Liver (tissue), 8 donors: ENCODE measurements at regions not wholly inside any gene's neighbourhood (a gene's known extent, or its start where the extent isn't known, plus 50 kb on each side); places are given as distances from the start of the nearest gene placed in this dataset.

Experiments used
- DNase-seq: peaks from one replicate; pipeline ENCODE4 v3.0.0-alpha.2; 2017; ENCODE audit warnings: low spot score
- H3K27ac ChIP-seq, 2 donors: one replicate each; pipeline ENCODE4 v1.7.0; 2013; ENCODE audit warnings: inconsistent platforms in 2 of 2, low read length in 2 of 2, control low read depth in 1 of 2, low read depth in 1 of 2, mild to moderate bottlenecking in 1 of 2
- H3K27me3 ChIP-seq, 4 donors: one replicate each; pipeline versions ENCODE4 v1.6.1 to v1.7.0; 2013; ENCODE audit warnings: low read length in 3 of 4, inconsistent platforms in 1 of 4, mild to moderate bottlenecking in 1 of 4, moderate library complexity in 1 of 4; ENCODE audit not compliant: control insufficient read depth in 4 of 4, insufficient read depth in 4 of 4
- H3K36me3 ChIP-seq, 4 donors: one replicate each; pipeline versions ENCODE4 v1.6.1 to v1.7.0; 2013; ENCODE audit warnings: low read length in 3 of 4, mild to moderate bottlenecking in 3 of 4, low read depth in 1 of 4, moderate library complexity in 1 of 4; ENCODE audit not compliant: control insufficient read depth in 4 of 4, insufficient read depth in 3 of 4
- H3K4me1 ChIP-seq, 4 donors: one replicate each; pipeline versions ENCODE4 v1.6.1 to v1.7.0; 2013; ENCODE audit warnings: low read length in 3 of 4, mild to moderate bottlenecking in 3 of 4, moderate library complexity in 1 of 4; ENCODE audit not compliant: control insufficient read depth in 4 of 4, insufficient read depth in 4 of 4
- H3K4me3 ChIP-seq, 3 donors: one replicate each; pipeline versions ENCODE4 v1.6.1 to v1.7.0; 2013; ENCODE audit warnings: low read length in 3 of 3, control low read depth in 1 of 3, low read depth in 1 of 3, mild to moderate bottlenecking in 1 of 3
- H3K9ac ChIP-seq, 2 donors: one replicate each; pipeline ENCODE4 v1.7.0; 2013; ENCODE audit warnings: low read length in 2 of 2, mild to moderate bottlenecking in 2 of 2, moderate library complexity in 2 of 2, control low read depth in 1 of 2, low read depth in 1 of 2
- H3K9me3 ChIP-seq, 4 donors: one replicate each; pipeline versions ENCODE4 v1.6.1 to v1.7.0; 2013; ENCODE audit warnings: low read length in 3 of 4; ENCODE audit not compliant: control insufficient read depth in 4 of 4
- EGR1 ChIP-seq, 2 donors: IDR thresholded peaks; 2 replicates each; pipeline ENCODE4 v1.6.1; 2016 to 2018; ENCODE audit warnings: antibody characterized with exemption in 2 of 2, low read depth in 2 of 2
- FOXA1 ChIP-seq: IDR thresholded peaks from 2 replicates; pipeline ENCODE4 v1.6.1; 2016; ENCODE audit warnings: antibody characterized with exemption
- FOXA2 ChIP-seq: IDR thresholded peaks from 2 replicates; pipeline ENCODE4 v1.6.1; 2016; ENCODE audit warnings: antibody characterized with exemption
- GABPA ChIP-seq, 2 donors: IDR thresholded peaks in 1 of 2; conservative IDR thresholded peaks in 1 of 2; 2 replicates each; pipeline ENCODE4 v1.6.1; 2016; ENCODE audit warnings: antibody characterized with exemption in 2 of 2, mild to moderate bottlenecking in 1 of 2, moderate library complexity in 1 of 2
- HNF4A ChIP-seq, 2 donors: conservative IDR thresholded peaks; 2 replicates each; pipeline ENCODE4 v1.6.1; 2016; ENCODE audit warnings: antibody characterized with exemption in 2 of 2, mild to moderate bottlenecking in 2 of 2
- HNF4G ChIP-seq: IDR thresholded peaks from 2 replicates; pipeline ENCODE4 v1.6.1; 2016; ENCODE audit warnings: antibody characterized with exemption
- JUND ChIP-seq, 2 donors: IDR thresholded peaks; 2 replicates each; pipeline ENCODE4 v1.6.1; 2016; ENCODE audit warnings: antibody characterized with exemption in 2 of 2
- NR2F2 ChIP-seq: IDR thresholded peaks from 2 replicates; pipeline ENCODE4 v1.6.1; 2016; ENCODE audit warnings: antibody characterized with exemption
- RAD21 ChIP-seq, 2 donors: IDR thresholded peaks; 2 replicates each; pipeline ENCODE4 v1.6.1; 2016; ENCODE audit warnings: antibody characterized with exemption in 2 of 2, mild to moderate bottlenecking in 2 of 2
- RXRA ChIP-seq, 2 donors: IDR thresholded peaks; 2 replicates each; pipeline ENCODE4 v1.6.1; 2017 to 2018; ENCODE audit warnings: antibody characterized with exemption in 2 of 2, mild to moderate bottlenecking in 1 of 2
- SP1 ChIP-seq: IDR thresholded peaks from 2 replicates; pipeline ENCODE4 v1.6.1; 2018; ENCODE audit warnings: antibody characterized with exemption, mild to moderate bottlenecking
- TAF1 ChIP-seq: conservative IDR thresholded peaks from 2 replicates; pipeline ENCODE4 v1.6.1; 2016; ENCODE audit warnings: antibody characterized with exemption, mild to moderate bottlenecking
- WGBS: extraction: QIAGEN DNeasy Blood & Tissue Kit; methylation state at CpG from one replicate; pipeline ENCODE4 v1.1.7; 2013; 5-methylcytosine and 5-hydroxymethylcytosine counted together
- TF ChIP-seq, protein P1 (sequence below): IDR thresholded peaks from 2 replicates; pipeline ENCODE4 v1.6.1; 2016; ENCODE audit warnings: antibody characterized with exemption
- TF ChIP-seq, protein P2 (sequence below): fragments of 150-350 bp; IDR thresholded peaks from 2 replicates; pipeline ENCODE4 v1.5.1; 2017; ENCODE audit warnings: improper control_type of control experiment, low read depth, low read length; ENCODE audit not compliant: missing input control
- TF ChIP-seq, protein P3 (sequence below): IDR thresholded peaks from 2 replicates; pipeline ENCODE4 v1.6.1; 2016; ENCODE audit warnings: antibody characterized with exemption
- TF ChIP-seq, protein P4 (sequence below): IDR thresholded peaks from 2 replicates; pipeline ENCODE4 v1.6.1; 2016; ENCODE audit warnings: antibody characterized with exemption, mild to moderate bottlenecking
- donor health status: healthy.
- donor health status: healthy.
- donor health status: healthy.
- donor health status: healthy.
- donor health status: healthy.

DNA sequence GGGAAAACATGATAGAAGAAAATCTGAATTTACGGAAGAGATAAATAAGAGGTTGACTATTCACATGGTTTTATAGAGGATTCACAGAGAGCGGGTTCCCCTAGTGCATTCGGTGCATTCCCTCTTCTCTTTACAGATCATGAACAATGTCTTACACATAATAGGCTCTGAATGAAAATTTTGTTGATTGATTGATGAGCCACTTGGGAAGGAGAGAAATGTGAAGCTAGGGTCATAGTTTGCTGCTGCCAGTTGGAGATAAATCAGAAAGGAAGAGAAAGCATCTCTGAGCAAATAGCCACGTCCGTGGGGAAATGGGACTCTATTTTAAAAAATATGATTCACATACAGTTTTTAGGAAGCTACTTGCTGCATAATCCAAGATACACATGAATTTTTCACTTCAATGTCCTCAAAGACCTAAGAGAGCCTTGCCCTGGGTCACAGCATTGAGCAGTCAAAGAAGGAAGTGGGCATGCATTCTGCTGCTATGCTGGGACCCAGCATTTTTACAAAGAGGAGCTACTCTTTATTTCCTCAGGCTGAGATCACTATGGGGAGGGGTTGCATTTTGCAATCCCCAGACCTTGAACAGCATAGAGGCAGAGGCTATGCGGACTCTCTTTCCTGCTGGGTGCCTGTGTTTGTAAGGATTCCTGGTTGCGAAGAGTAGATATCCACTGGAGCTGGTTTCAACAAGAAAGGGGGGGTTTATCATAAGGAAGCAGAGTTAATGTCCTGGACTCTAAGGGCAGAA is 395.3 kb downstream of the TSN start:
- 74% methylated on average over 7 of the region's 7 CpGs for WGBS
- Histone ChIP-seq H3K4me3 (no peak overlapping the region), H3K9ac (no peak overlapping the region), H3K4me1 (no peaks in the 10 kb centered on the region), H3K36me3 (no peaks in the 10 kb centered on the region), H3K27ac (no peak overlapping the region), H3K9me3 (no peaks in the 10 kb centered on the region), H3K27me3 (peaks cover 0 to 2% (median 0%) of the 10 kb centered on the region in 4 donors)
- TF ChIP-seq, protein P1, sequence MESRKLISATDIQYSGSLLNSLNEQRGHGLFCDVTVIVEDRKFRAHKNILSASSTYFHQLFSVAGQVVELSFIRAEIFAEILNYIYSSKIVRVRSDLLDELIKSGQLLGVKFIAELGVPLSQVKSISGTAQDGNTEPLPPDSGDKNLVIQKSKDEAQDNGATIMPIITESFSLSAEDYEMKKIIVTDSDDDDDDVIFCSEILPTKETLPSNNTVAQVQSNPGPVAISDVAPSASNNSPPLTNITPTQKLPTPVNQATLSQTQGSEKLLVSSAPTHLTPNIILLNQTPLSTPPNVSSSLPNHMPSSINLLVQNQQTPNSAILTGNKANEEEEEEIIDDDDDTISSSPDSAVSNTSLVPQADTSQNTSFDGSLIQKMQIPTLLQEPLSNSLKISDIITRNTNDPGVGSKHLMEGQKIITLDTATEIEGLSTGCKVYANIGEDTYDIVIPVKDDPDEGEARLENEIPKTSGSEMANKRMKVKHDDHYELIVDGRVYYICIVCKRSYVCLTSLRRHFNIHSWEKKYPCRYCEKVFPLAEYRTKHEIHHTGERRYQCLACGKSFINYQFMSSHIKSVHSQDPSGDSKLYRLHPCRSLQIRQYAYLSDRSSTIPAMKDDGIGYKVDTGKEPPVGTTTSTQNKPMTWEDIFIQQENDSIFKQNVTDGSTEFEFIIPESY, result no peak
- TF ChIP-seq RXRA (IDR thresholded peaks at IDR 0.05), result no peak
- TF ChIP-seq SP1, result no peak
- TF ChIP-seq, protein P2, sequence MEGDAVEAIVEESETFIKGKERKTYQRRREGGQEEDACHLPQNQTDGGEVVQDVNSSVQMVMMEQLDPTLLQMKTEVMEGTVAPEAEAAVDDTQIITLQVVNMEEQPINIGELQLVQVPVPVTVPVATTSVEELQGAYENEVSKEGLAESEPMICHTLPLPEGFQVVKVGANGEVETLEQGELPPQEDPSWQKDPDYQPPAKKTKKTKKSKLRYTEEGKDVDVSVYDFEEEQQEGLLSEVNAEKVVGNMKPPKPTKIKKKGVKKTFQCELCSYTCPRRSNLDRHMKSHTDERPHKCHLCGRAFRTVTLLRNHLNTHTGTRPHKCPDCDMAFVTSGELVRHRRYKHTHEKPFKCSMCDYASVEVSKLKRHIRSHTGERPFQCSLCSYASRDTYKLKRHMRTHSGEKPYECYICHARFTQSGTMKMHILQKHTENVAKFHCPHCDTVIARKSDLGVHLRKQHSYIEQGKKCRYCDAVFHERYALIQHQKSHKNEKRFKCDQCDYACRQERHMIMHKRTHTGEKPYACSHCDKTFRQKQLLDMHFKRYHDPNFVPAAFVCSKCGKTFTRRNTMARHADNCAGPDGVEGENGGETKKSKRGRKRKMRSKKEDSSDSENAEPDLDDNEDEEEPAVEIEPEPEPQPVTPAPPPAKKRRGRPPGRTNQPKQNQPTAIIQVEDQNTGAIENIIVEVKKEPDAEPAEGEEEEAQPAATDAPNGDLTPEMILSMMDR, result no peak
- TF ChIP-seq FOXA1, result no peak
- TF ChIP-seq, protein P3, sequence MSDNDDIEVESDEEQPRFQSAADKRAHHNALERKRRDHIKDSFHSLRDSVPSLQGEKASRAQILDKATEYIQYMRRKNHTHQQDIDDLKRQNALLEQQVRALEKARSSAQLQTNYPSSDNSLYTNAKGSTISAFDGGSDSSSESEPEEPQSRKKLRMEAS, result no peak
- TF ChIP-seq, protein P4, sequence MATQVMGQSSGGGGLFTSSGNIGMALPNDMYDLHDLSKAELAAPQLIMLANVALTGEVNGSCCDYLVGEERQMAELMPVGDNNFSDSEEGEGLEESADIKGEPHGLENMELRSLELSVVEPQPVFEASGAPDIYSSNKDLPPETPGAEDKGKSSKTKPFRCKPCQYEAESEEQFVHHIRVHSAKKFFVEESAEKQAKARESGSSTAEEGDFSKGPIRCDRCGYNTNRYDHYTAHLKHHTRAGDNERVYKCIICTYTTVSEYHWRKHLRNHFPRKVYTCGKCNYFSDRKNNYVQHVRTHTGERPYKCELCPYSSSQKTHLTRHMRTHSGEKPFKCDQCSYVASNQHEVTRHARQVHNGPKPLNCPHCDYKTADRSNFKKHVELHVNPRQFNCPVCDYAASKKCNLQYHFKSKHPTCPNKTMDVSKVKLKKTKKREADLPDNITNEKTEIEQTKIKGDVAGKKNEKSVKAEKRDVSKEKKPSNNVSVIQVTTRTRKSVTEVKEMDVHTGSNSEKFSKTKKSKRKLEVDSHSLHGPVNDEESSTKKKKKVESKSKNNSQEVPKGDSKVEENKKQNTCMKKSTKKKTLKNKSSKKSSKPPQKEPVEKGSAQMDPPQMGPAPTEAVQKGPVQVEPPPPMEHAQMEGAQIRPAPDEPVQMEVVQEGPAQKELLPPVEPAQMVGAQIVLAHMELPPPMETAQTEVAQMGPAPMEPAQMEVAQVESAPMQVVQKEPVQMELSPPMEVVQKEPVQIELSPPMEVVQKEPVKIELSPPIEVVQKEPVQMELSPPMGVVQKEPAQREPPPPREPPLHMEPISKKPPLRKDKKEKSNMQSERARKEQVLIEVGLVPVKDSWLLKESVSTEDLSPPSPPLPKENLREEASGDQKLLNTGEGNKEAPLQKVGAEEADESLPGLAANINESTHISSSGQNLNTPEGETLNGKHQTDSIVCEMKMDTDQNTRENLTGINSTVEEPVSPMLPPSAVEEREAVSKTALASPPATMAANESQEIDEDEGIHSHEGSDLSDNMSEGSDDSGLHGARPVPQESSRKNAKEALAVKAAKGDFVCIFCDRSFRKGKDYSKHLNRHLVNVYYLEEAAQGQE, result no peak
- TF ChIP-seq FOXA2, result no peak
- no peak for TF ChIP-seq GABPA (IDR thresholded peaks at IDR 0.05 in 1 of 2, conservative IDR thresholded peaks at IDR 0.05 in 1 of 2)
- no peak for TF ChIP-seq HNF4G
- TF ChIP-seq TAF1, result no peak
- TF ChIP-seq NR2F2, result no peak
- no peak for DNase-seq

DNA sequence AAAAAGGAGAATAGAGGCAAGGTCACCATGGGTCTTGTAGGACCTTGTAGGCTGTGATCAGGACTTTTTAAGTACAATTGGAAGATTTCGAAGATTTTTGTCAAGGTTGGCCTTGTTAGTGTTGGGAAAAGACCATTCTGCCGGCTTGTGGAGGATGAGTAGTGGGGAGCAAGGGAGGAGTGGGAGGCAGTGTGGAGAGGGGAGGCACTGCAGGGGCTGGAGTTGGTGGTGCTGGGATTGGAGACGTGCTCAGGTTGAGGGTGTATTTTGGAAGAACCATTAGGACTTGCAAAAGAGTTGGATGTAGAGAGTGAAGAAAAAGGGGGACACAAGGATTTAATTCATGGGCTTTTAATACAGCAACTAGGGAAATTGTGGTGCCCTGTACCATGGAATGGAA is 397.1 kb downstream of the TSN start:
- H3K4me3 ChIP-seq, result no peak overlapping the region
- H3K27ac ChIP-seq, result no peak overlapping the region
- DNase-seq, result no peak
- 67% methylated on average over 3 of the region's 3 CpGs for WGBS
- no peak overlapping the region for H3K9ac ChIP-seq
- no peaks in the 10 kb centered on the region for H3K9me3 ChIP-seq
- H3K36me3 ChIP-seq, result no peaks in the 10 kb centered on the region
- peaks cover 0 to 5% (median 0%) of the 10 kb centered on the region in 4 donors for H3K27me3 ChIP-seq
- H3K4me1 ChIP-seq, result no peaks in the 10 kb centered on the region
- no peak for TF ChIP-seq GABPA (IDR thresholded peaks at IDR 0.05 in 1 of 2, conservative IDR thresholded peaks at IDR 0.05 in 1 of 2)
- TF ChIP-seq JUND (IDR thresholded peaks at IDR 0.05), result no peak
- TF ChIP-seq TAF1, result no peak
- TF ChIP-seq RAD21 (IDR thresholded peaks at IDR 0.05), result no peak
- no peak for TF ChIP-seq HNF4G
- no peak for TF ChIP-seq FOXA1
- no peak for TF ChIP-seq EGR1 (IDR thresholded peaks at IDR 0.05; ENCODE audit: low read depth in 2 of 2)
- no peak for TF ChIP-seq HNF4A (conservative IDR thresholded peaks at IDR 0.05)
- TF ChIP-seq, protein P1, result no peak
- TF ChIP-seq NR2F2, result no peak
- no peak for TF ChIP-seq RXRA (IDR thresholded peaks at IDR 0.05)
- TF ChIP-seq, protein P4, result no peak
- TF ChIP-seq, protein P3, result no peak
- no peak for TF ChIP-seq SP1
